Vagina (tissue), 2 donors: ENCODE measurements at regions not wholly inside any gene's neighbourhood (a gene's known extent, or its start where the extent isn't known, plus 50 kb on each side); places are given as distances from the start of the nearest gene placed in this dataset.

Experiments used
- DNase-seq, 2 donors: peaks; one replicate each; pipeline ENCODE4 v3.0.0-alpha.2; 2017; ENCODE audit errors: extremely low spot score in 2 of 2
- H3K27ac ChIP-seq: fragments of 200-600 bp; sonication (generic); one replicate; pipeline ENCODE4 v1.5.1; 2019
- H3K27me3 ChIP-seq: fragments of 200-600 bp; sonication (generic); one replicate; pipeline ENCODE4 v1.5.1; 2019
- H3K36me3 ChIP-seq, 2 donors: fragments of 200-600 bp; sonication (generic); one replicate each; pipeline ENCODE4 v1.5.1; 2017 to 2019
- H3K4me1 ChIP-seq: fragments of 200-600 bp; sonication (generic); one replicate; pipeline ENCODE4 v1.5.1; 2019
- H3K4me3 ChIP-seq, 2 donors: fragments of 200-600 bp; sonication (generic); 1 replicate in 1 of 2; 2 replicates in 1 of 2; pipeline ENCODE4 v1.5.1; 2016 to 2019
- H3K9me3 ChIP-seq: fragments of 200-600 bp; sonication (generic); one replicate; pipeline ENCODE4 v1.5.1; 2019
- CTCF ChIP-seq, 3 experiments: fragments of 450-650 bp in 2 of 3; fragments of 200-600 bp in 1 of 3; sonication (generic) in 1 of 3; IDR thresholded peaks; one replicate each; pipeline ENCODE4 v1.5.1; 2017 to 2019; ENCODE audit warnings: antibody characterized with exemption in 3 of 3, mild to moderate bottlenecking in 2 of 3, moderate library complexity in 2 of 3
- POLR2A ChIP-seq, 2 donors: fragments of 450-650 bp; IDR thresholded peaks; one replicate each; pipeline ENCODE4 v1.6.1; 2017; ENCODE audit warnings: antibody characterized with exemption in 2 of 2, mild to moderate bottlenecking in 2 of 2, moderate library complexity in 2 of 2
- POLR2AphosphoS5 ChIP-seq, 2 donors: sonication (generic); formaldehyde crosslinking; IDR thresholded peaks; one replicate each; pipeline ENCODE4 v1.9.0; 2017; ENCODE audit warnings: antibody characterized with exemption in 2 of 2, mild to moderate bottlenecking in 2 of 2, low read depth in 1 of 2; ENCODE audit not compliant: insufficient read depth in 1 of 2
- intact Hi-C: fragments of 100-400 bp; cut with DNase I; formaldehyde crosslinking; loops from one replicate; pipeline ENCODE4 v1.15.1; 2023

GRCh38 chr6:139485742-139486475 is 111.5 kb upstream of the CITED2 start:
- no peaks in the 10 kb centered on the region for H3K9me3 ChIP-seq
- H3K27ac ChIP-seq = no peak overlapping the region
- no peaks in the 10 kb centered on the region for H3K36me3 ChIP-seq

GRCh38 chr6:139485185-139485584 is 110.7 kb upstream of the CITED2 start:
- H3K36me3 ChIP-seq = no peaks in the 10 kb centered on the region
- intact Hi-C loops = no loop called here
- H3K9me3 ChIP-seq = no peaks in the 10 kb centered on the region
- no peak for TF ChIP-seq POLR2A (IDR thresholded peaks at IDR 0.05)
- TF ChIP-seq POLR2AphosphoS5 (IDR thresholded peaks at IDR 0.05; ENCODE audit: insufficient read depth in 1 of 2, low read depth in 1 of 2) = no peak
- no peak for TF ChIP-seq CTCF (IDR thresholded peaks at IDR 0.05)
- no peak overlapping the region for H3K27ac ChIP-seq
- H3K27me3 ChIP-seq = no peaks in the 10 kb centered on the region
- no peak for DNase-seq
- H3K4me1 ChIP-seq = no peaks in the 10 kb centered on the region
- no peak overlapping the region for H3K4me3 ChIP-seq

More at GRCh38 chr6:139485742-139486475, 111.5 kb upstream of the CITED2 start:
- Histone ChIP-seq H3K27me3 (no peaks in the 10 kb centered on the region), H3K4me3 (no peak overlapping the region), H3K4me1 (no peaks in the 10 kb centered on the region)
- DNase-seq = no peak
- TF ChIP-seq POLR2AphosphoS5 (IDR thresholded peaks at IDR 0.05; ENCODE audit: insufficient read depth in 1 of 2, low read depth in 1 of 2) = no peak
- no peak for TF ChIP-seq CTCF (IDR thresholded peaks at IDR 0.05)
- no peak for TF ChIP-seq POLR2A (IDR thresholded peaks at IDR 0.05)
- intact Hi-C loops = no loop called here

GRCh38 chr6:139483079-139483478 is 108.6 kb upstream of the CITED2 start:
- DNase-seq = no peak
- no peak overlapping the region for H3K27ac ChIP-seq
- no peak overlapping the region for H3K4me3 ChIP-seq
- no peaks in the 10 kb centered on the region for H3K27me3 ChIP-seq
- H3K9me3 ChIP-seq = no peaks in the 10 kb centered on the region
- TF ChIP-seq CTCF (IDR thresholded peaks at IDR 0.05) (no peak), POLR2A (IDR thresholded peaks at IDR 0.05) (no peak), POLR2AphosphoS5 (IDR thresholded peaks at IDR 0.05; ENCODE audit: insufficient read depth in 1 of 2, low read depth in 1 of 2) (no peak)
- intact Hi-C loops = no loop called here
- H3K36me3 ChIP-seq = no peaks in the 10 kb centered on the region
- no peaks in the 10 kb centered on the region for H3K4me1 ChIP-seq

GRCh38 chr6:139482287-139482686 is 107.8 kb upstream of the CITED2 start:
- H3K36me3 ChIP-seq = no peaks in the 10 kb centered on the region
- no peak for TF ChIP-seq CTCF (IDR thresholded peaks at IDR 0.05)
- no peak for TF ChIP-seq POLR2A (IDR thresholded peaks at IDR 0.05)
- TF ChIP-seq POLR2AphosphoS5 (IDR thresholded peaks at IDR 0.05; ENCODE audit: insufficient read depth in 1 of 2, low read depth in 1 of 2) = no peak

GRCh38 chr6:139480356-139481165 is 106.1 kb upstream of the CITED2 start:
- H3K27me3 ChIP-seq = no peaks in the 10 kb centered on the region
- intact Hi-C loops = no loop called here
- H3K4me1 ChIP-seq = no peaks in the 10 kb centered on the region
- no peak for TF ChIP-seq POLR2AphosphoS5 (IDR thresholded peaks at IDR 0.05; ENCODE audit: insufficient read depth in 1 of 2, low read depth in 1 of 2)
- TF ChIP-seq CTCF (IDR thresholded peaks at IDR 0.05) = no peak
- no peak for TF ChIP-seq POLR2A (IDR thresholded peaks at IDR 0.05)
- H3K9me3 ChIP-seq = no peaks in the 10 kb centered on the region
- no peak overlapping the region for H3K27ac ChIP-seq
- no peak for DNase-seq
- H3K4me3 ChIP-seq = no peak overlapping the region
- no peaks in the 10 kb centered on the region for H3K36me3 ChIP-seq

More at GRCh38 chr6:139482287-139482686, 107.8 kb upstream of the CITED2 start:
- no peak overlapping the region for H3K4me3 ChIP-seq
- H3K27me3 ChIP-seq = no peaks in the 10 kb centered on the region
- no peak overlapping the region for H3K27ac ChIP-seq
- DNase-seq = no peak
- H3K9me3 ChIP-seq = no peaks in the 10 kb centered on the region
- no peaks in the 10 kb centered on the region for H3K4me1 ChIP-seq
- intact Hi-C loops = no loop called here
